Suprapubic skin (tissue), 4 donors: ENCODE measurements at regions not wholly inside any gene's neighbourhood (a gene's known extent, or its start where the extent isn't known, plus 50 kb on each side); places are given as distances from the start of the nearest gene placed in this dataset.

Experiments used
- DNase-seq, 2 donors: peaks; one replicate each; pipeline ENCODE4 v3.0.0-alpha.2; 2019; ENCODE audit warnings: low spot score in 2 of 2
- H3K27ac ChIP-seq: fragments of 200-600 bp; sonication (generic); one replicate; pipeline ENCODE4 v1.5.1; 2019
- H3K27me3 ChIP-seq: fragments of 200-600 bp; sonication (generic); one replicate; pipeline ENCODE4 v1.5.1; 2019
- H3K36me3 ChIP-seq: fragments of 200-600 bp; sonication (generic); one replicate; pipeline ENCODE4 v1.5.1; 2019
- H3K4me1 ChIP-seq: fragments of 200-600 bp; sonication (generic); one replicate; pipeline ENCODE4 v1.5.1; 2019
- H3K4me3 ChIP-seq: fragments of 200-600 bp; sonication (generic); one replicate; pipeline ENCODE4 v1.5.1; 2019; ENCODE audit warnings: mild to moderate bottlenecking
- H3K9me3 ChIP-seq: fragments of 200-600 bp; sonication (generic); one replicate; pipeline ENCODE4 v1.5.1; 2019
- CTCF ChIP-seq, 2 donors: fragments of 200-600 bp in 1 of 2; fragments of 450-650 bp in 1 of 2; sonication (generic) in 1 of 2; IDR thresholded peaks; one replicate each; pipeline ENCODE4 v1.5.1; 2016 to 2019; ENCODE audit warnings: antibody characterized with exemption in 2 of 2, mild to moderate bottlenecking in 1 of 2, moderate library complexity in 1 of 2
- EP300 ChIP-seq: sonication (generic); formaldehyde crosslinking; IDR thresholded peaks from one replicate; pipeline ENCODE4 v1.6.1; 2017; ENCODE audit warnings: antibody characterized with exemption
- POLR2A ChIP-seq, 2 donors: fragments of 450-650 bp; IDR thresholded peaks; one replicate each; pipeline ENCODE4 v1.6.1; 2017; ENCODE audit warnings: antibody characterized with exemption in 2 of 2, mild to moderate bottlenecking in 2 of 2, moderate library complexity in 2 of 2
- POLR2AphosphoS5 ChIP-seq, 3 donors: sonication (generic); formaldehyde crosslinking; IDR thresholded peaks; one replicate each; pipeline ENCODE4 v1.6.1; 2017; ENCODE audit warnings: antibody characterized with exemption in 3 of 3
- WGBS: methylation state at CpG from one replicate; pipeline ENCODE4 v1.1.5; 2018; 5-methylcytosine and 5-hydroxymethylcytosine counted together

DNA sequence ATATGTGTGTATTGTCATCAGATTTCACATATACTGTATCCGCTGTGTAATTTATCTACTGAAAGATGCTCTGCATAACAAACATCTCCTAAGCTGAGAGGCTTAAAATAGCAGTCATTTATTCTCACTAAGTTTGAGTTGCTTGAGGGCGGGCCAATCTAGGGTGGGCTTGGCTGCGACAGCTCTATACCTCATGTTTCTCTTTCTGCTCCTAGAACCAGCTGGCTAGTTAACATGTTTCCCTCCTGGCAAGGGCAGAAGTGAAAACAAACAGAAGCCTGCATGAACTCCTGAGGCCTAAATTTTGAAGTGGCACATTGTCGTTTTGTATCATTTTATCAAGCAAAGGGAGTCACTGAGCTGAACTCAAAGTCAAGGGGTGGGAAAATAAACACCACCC, 585.0 kb upstream of the VRK2 start:
- Histone ChIP-seq H3K4me3 (no peak overlapping the region), H3K27ac (no peak overlapping the region), H3K27me3 (no peaks in the 10 kb centered on the region), H3K36me3 (no peaks in the 10 kb centered on the region), H3K9me3 (no peaks in the 10 kb centered on the region), H3K4me1 (no peaks in the 10 kb centered on the region)
- TF ChIP-seq POLR2A (IDR thresholded peaks at IDR 0.05): no peak
- TF ChIP-seq POLR2AphosphoS5 (IDR thresholded peaks at IDR 0.05): no peak
- TF ChIP-seq CTCF (IDR thresholded peaks at IDR 0.05): no peak
- no peak for TF ChIP-seq EP300
- no peak for DNase-seq
- 80% methylated on average over 4 of the region's 4 CpGs for WGBS

DNA sequence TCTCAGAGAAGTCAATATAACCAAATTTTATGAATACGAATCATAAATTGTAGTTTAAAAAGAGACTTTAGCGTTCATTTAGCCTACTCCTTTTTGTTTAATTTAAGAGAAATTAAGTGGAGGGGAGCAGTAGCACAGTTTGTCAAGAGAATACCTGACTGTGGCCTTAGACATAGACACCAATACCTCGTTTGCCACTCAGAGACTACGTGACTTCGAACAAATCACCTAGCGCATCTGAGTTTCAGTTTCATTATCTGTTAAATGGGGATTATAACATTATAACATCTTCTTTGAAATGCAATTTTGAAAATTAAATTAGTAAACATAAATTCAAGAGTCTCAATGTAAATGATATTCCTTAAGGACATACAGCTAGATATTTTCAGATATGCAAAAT, 581.5 kb upstream of the VRK2 start:
- no peak overlapping the region for H3K27ac ChIP-seq
- no peaks in the 10 kb centered on the region for H3K36me3 ChIP-seq
- no peaks in the 10 kb centered on the region for H3K4me1 ChIP-seq
- TF ChIP-seq CTCF (IDR thresholded peaks at IDR 0.05) (no peak), POLR2AphosphoS5 (IDR thresholded peaks at IDR 0.05) (no peak), POLR2A (IDR thresholded peaks at IDR 0.05) (no peak), EP300 (no peak)
- no peak for DNase-seq
- WGBS: 95% methylated on average over 6 of the region's 6 CpGs
- H3K27me3 ChIP-seq: no peaks in the 10 kb centered on the region
- H3K4me3 ChIP-seq: no peak overlapping the region
- no peaks in the 10 kb centered on the region for H3K9me3 ChIP-seq

DNA sequence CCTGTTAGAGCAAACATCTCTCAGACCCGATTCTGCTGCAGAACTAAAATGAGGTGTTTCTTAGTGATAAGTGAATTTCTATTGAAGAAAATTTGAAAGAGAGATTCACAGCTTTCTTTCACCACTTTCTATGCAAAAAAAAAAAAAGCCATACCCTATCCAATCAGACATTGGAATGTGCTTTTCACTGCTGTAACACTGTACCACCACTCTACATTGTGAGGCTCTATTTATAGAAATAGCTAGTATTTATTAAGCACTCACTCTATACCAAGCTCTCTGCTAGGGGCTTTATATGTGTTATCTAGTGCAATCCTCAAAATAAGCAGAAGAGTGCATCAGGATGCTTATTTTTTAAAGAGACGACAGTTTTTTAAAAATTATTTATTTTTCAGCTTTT, 580.6 kb upstream of the VRK2 start:
- no peak overlapping the region for H3K4me3 ChIP-seq
- H3K27ac ChIP-seq: no peak overlapping the region
- H3K36me3 ChIP-seq: no peaks in the 10 kb centered on the region
- TF ChIP-seq POLR2AphosphoS5 (IDR thresholded peaks at IDR 0.05) (no peak), EP300 (no peak), POLR2A (IDR thresholded peaks at IDR 0.05) (no peak), CTCF (IDR thresholded peaks at IDR 0.05) (no peak)
- no peaks in the 10 kb centered on the region for H3K27me3 ChIP-seq
- no peaks in the 10 kb centered on the region for H3K9me3 ChIP-seq
- no peaks in the 10 kb centered on the region for H3K4me1 ChIP-seq
- 70% methylated on average over 2 of the region's 2 CpGs for WGBS
- no peak for DNase-seq

DNA sequence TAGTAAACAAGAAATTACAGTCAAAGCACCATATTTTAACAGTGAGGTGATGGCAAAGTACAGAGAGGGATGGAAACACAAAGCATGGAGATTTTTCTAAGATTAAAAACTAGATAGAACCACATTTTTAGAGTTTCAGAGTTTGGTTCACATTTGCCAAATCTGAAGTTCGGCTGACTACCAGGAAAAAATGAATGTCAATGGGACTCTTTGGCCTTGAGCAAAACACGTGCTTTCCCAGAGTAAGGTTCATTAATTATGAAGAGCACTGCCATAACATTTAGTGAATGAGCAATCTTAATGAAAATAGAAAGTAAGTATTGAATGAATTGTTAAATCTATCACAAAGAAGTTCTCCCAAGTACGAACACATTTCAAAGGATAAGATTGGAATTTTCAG, 571.2 kb upstream of the VRK2 start:
- H3K27ac ChIP-seq: no peak overlapping the region
- no peaks in the 10 kb centered on the region for H3K9me3 ChIP-seq
- TF ChIP-seq POLR2AphosphoS5 (IDR thresholded peaks at IDR 0.05) (no peak), CTCF (IDR thresholded peaks at IDR 0.05) (no peak), EP300 (no peak), POLR2A (IDR thresholded peaks at IDR 0.05) (no peak)
- H3K4me1 ChIP-seq: no peaks in the 10 kb centered on the region
- no peak for DNase-seq
- no peaks in the 10 kb centered on the region for H3K27me3 ChIP-seq
- H3K4me3 ChIP-seq: no peak overlapping the region
- no peaks in the 10 kb centered on the region for H3K36me3 ChIP-seq
- WGBS: 56% methylated on average over 3 of the region's 3 CpGs

- 70% methylated on average over 1 of the region's 1 CpG for WGBS
- Histone ChIP-seq H3K27me3 (no peaks in the 10 kb centered on the region), H3K4me1 (no peaks in the 10 kb centered on the region), H3K36me3 (no peaks in the 10 kb centered on the region), H3K9me3 (no peaks in the 10 kb centered on the region), H3K27ac (no peak overlapping the region), H3K4me3 (no peak overlapping the region)
- TF ChIP-seq POLR2A (IDR thresholded peaks at IDR 0.05) (no peak), POLR2AphosphoS5 (IDR thresholded peaks at IDR 0.05) (no peak), EP300 (no peak), CTCF (IDR thresholded peaks at IDR 0.05) (no peak)
- DNase-seq: no peak
These were observed 566.6 kb upstream of the VRK2 start for GRCh38 chr2:57479981-57480380.
